Muscle of leg (tissue), 3 donors: ENCODE measurements at regions not wholly inside any gene's neighbourhood (a gene's known extent, or its start where the extent isn't known, plus 50 kb on each side); places are given as distances from the start of the nearest gene placed in this dataset.

Experiments
- DNase-seq: peaks from one replicate; pipeline ENCODE4 v3.0.0; 2013
- H3K27ac ChIP-seq: one replicate; pipeline ENCODE4 v1.5.1; 2013; ENCODE audit warnings: mild to moderate bottlenecking, low read length, control low read depth
- H3K27me3 ChIP-seq: one replicate; pipeline ENCODE4 v1.6.1; 2013; ENCODE audit warnings: low read length; ENCODE audit not compliant: control insufficient read depth, insufficient read depth
- H3K36me3 ChIP-seq: one replicate; pipeline ENCODE4 v1.6.1; 2013; ENCODE audit warnings: low read length; ENCODE audit not compliant: control insufficient read depth, insufficient read depth
- H3K4me1 ChIP-seq: one replicate; pipeline ENCODE4 v1.6.1; 2013; ENCODE audit warnings: low read length; ENCODE audit not compliant: control insufficient read depth, insufficient read depth
- H3K4me3 ChIP-seq: one replicate; pipeline ENCODE4 v1.5.1; 2013; ENCODE audit warnings: low read length, control low read depth
- H3K9me3 ChIP-seq: replicated peaks from 2 replicates; pipeline ENCODE4 v1.6.1; 2013; ENCODE audit warnings: low read depth, low read length; ENCODE audit not compliant: control insufficient read depth
- WGBS: methylation state at CpG from one replicate; pipeline ENCODE4 v1.1.5; 2013; ENCODE audit warnings: missing lambda C conversion rate; ENCODE audit not compliant: insufficient coverage; 5-methylcytosine and 5-hydroxymethylcytosine counted together

GRCh38 chr18:54530285-54530684, 60.8 kb upstream of the DYNAP start:
- 65% methylated on average over 2 of the region's 2 CpGs for WGBS
- Histone ChIP-seq H3K4me3 (no peak overlapping the region), H3K27me3 (no peaks in the 10 kb centered on the region), H3K36me3 (no peaks in the 10 kb centered on the region), H3K27ac (no peak overlapping the region), H3K4me1 (no peaks in the 10 kb centered on the region), H3K9me3 (peaks cover 7% of the 10 kb centered on the region)
- DNase-seq, result no peak

DNA sequence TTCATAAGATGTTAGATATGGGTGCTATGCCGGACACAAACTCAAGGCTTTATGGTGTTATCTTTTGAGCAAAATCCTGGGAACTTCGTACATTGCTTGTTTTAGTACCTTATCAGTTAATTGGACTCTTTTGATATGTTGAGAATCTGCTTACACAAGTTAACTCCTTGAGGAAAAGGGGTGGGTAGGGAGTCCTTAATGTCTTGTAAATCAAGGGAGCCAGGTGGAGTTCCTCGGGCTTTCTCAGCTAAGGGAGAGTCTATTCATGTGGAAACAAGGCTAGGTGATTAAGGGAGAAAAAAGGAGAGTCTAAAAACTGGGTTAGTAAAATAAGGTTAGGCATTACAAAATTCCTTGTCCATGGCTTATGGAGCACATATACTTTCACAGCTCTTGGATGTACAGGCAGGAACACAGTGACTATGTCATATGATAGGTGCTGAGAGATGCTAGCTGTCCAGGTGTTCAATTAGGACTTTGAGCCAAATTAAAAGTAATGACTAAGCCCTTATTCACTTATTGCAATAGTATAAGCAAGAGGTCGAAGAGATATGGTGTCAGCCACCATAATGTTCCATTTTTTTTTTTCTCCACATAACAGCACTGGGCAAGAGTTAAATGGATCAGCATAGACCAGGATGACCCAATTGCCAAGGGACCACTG, 59.5 kb upstream of the DYNAP start:
- Histone ChIP-seq H3K27ac (no peak overlapping the region), H3K27me3 (no peaks in the 10 kb centered on the region), H3K4me1 (no peaks in the 10 kb centered on the region), H3K4me3 (no peak overlapping the region), H3K36me3 (no peaks in the 10 kb centered on the region), H3K9me3 (peaks cover 17% of the 10 kb centered on the region)
- WGBS, result 51% methylated on average over 2 of the region's 4 CpGs
- DNase-seq, result no peak

GRCh38 chr18:54532222-54532621, 58.8 kb upstream of the DYNAP start:
- no peak overlapping the region for H3K27ac ChIP-seq
- peaks cover 17% of the 10 kb centered on the region for H3K9me3 ChIP-seq
- no peaks in the 10 kb centered on the region for H3K36me3 ChIP-seq
- no peak for DNase-seq
- H3K27me3 ChIP-seq, result no peaks in the 10 kb centered on the region
- no peaks in the 10 kb centered on the region for H3K4me1 ChIP-seq
- no peak overlapping the region for H3K4me3 ChIP-seq

DNA sequence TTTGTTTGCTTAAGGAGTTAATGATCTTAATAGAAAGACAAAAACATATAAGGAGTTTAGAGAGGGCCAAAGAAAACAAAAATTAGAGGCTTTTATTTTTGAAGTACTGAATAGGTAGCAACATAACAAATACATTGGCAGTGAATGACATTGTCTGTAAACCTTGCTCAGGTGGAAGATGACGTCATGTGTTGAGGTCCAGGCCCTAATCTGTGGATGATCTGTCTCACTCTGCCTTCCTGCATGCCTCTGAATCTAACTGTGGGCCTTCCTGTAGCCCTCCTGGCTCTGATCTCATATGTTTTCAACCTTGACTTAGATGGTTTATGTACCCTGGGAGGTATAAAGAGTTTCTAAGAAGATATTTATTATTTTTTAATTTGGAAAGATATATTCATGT, 58.1 kb upstream of the DYNAP start:
- no peak overlapping the region for H3K4me3 ChIP-seq
- WGBS, result 33% methylated on average over 1 of the region's 1 CpG
- H3K4me1 ChIP-seq, result no peaks in the 10 kb centered on the region

More for the DNA sequence above, 58.1 kb upstream of the DYNAP start:
- DNase-seq, result no peak
- Histone ChIP-seq H3K36me3 (no peaks in the 10 kb centered on the region), H3K27ac (no peak overlapping the region), H3K9me3 (peaks cover 22% of the 10 kb centered on the region), H3K27me3 (no peaks in the 10 kb centered on the region)
